C1 segment of cervical spinal cord (tissue), 14 donors: ENCODE measurements at regions not wholly inside any gene's neighbourhood (a gene's known extent, or its start where the extent isn't known, plus 50 kb on each side); places are given as distances from the start of the nearest gene placed in this dataset.

Source experiments
- DNase-seq, 14 donors: peaks; one replicate each; lab custom pipeline; 2025; lab: John Stamatoyannopoulos, UW

- DNase-seq, result no peak
Observed at GRCh38 chr18:10009321-10010144, 95.7 kb downstream of the VAPA start.

GRCh38 chr18:10010611-10011015 is 96.8 kb downstream of the VAPA start:
- DNase-seq, result peak in 3 of 14 donors; percentile 24 to 52 (median 42)

- no peak for DNase-seq
Observed at GRCh38 chr18:10011061-10011460, 97.2 kb downstream of the VAPA start.

- DNase-seq, result no peak
Observed at GRCh38 chr18:10011751-10012150, 97.9 kb downstream of the VAPA start.

GRCh38 chr18:10012526-10012925 is 98.7 kb downstream of the VAPA start:
- DNase-seq, result no peak

- DNase-seq, result no peak
Observed at GRCh38 chr18:10013621-10014543, 100.1 kb downstream of the VAPA start.

GRCh38 chr18:10015288-10015701 is 101.5 kb downstream of the VAPA start:
- no peak for DNase-seq

- DNase-seq, result no peak
Observed at GRCh38 chr18:10015941-10016819, 102.4 kb downstream of the VAPA start.

GRCh38 chr18:10017043-10017442 is 103.2 kb downstream of the VAPA start:
- no peak for DNase-seq

GRCh38 chr18:10018289-10018688 is 104.5 kb downstream of the VAPA start:
- DNase-seq, result no peak

- no peak for DNase-seq
Observed at GRCh38 chr18:10020171-10020570, 106.4 kb downstream of the VAPA start.

- no peak for DNase-seq
Observed at GRCh38 chr18:10022365-10022764, 108.5 kb downstream of the VAPA start.

GRCh38 chr18:10023853-10024570 is 110.2 kb downstream of the VAPA start:
- no peak for DNase-seq

- no peak for DNase-seq
Observed at GRCh38 chr18:10025711-10026670, 112.2 kb downstream of the VAPA start.

- DNase-seq, result no peak
Observed at GRCh38 chr18:10027031-10027430, 113.2 kb downstream of the VAPA start.

GRCh38 chr18:10027461-10027860 is 113.6 kb downstream of the VAPA start:
- DNase-seq, result no peak

- DNase-seq, result no peak
Observed at GRCh38 chr18:10029711-10030110, 115.9 kb downstream of the VAPA start.

GRCh38 chr18:10030816-10031541 is 117.2 kb downstream of the VAPA start:
- DNase-seq, result no peak
